ENCODE measurements at regions not wholly inside any gene's neighbourhood (a gene's known extent, or its start where the extent isn't known, plus 50 kb on each side); places are given as distances from the start of the nearest gene placed in this dataset.

DNA sequence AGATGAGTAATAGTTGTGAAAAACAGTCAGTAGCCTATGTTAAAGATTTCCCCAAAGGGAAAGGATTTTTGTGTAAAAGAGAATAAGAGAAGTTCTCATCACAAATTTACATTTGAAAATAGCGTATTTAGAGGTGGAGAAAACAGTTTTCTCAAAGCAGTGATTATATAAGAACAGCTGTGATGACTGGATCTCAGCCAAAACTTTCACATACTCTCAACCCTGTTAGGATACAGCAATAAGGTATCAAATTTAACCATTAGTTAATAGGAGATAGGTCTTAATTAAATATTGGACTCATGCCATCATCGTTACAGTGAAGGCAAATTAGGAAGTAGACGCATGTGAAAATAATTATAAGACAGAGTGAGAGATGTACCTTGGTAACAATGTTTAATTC, 622.7 kb downstream of the PCDH18 start:
- TF ChIP-seq POLR2A (IDR thresholded peaks at IDR 0.05) (no peak), EP300 (IDR thresholded peaks at IDR 0.05) (no peak), POLR2AphosphoS5 (IDR thresholded peaks at IDR 0.05) (no peak)
- TF ChIP-seq, protein P1, sequence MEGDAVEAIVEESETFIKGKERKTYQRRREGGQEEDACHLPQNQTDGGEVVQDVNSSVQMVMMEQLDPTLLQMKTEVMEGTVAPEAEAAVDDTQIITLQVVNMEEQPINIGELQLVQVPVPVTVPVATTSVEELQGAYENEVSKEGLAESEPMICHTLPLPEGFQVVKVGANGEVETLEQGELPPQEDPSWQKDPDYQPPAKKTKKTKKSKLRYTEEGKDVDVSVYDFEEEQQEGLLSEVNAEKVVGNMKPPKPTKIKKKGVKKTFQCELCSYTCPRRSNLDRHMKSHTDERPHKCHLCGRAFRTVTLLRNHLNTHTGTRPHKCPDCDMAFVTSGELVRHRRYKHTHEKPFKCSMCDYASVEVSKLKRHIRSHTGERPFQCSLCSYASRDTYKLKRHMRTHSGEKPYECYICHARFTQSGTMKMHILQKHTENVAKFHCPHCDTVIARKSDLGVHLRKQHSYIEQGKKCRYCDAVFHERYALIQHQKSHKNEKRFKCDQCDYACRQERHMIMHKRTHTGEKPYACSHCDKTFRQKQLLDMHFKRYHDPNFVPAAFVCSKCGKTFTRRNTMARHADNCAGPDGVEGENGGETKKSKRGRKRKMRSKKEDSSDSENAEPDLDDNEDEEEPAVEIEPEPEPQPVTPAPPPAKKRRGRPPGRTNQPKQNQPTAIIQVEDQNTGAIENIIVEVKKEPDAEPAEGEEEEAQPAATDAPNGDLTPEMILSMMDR (IDR thresholded peaks at IDR 0.05): no peak
